Breast epithelium (tissue), 3 donors: ENCODE measurements at regions not wholly inside any gene's neighbourhood (a gene's known extent, or its start where the extent isn't known, plus 50 kb on each side); places are given as distances from the start of the nearest gene placed in this dataset.

Source experiments
- POLR2A ChIP-seq: fragments of 450-650 bp; IDR thresholded peaks from one replicate; pipeline ENCODE4 v1.6.1; 2016; ENCODE audit warnings: antibody characterized with exemption, mild to moderate bottlenecking, moderate library complexity
- TF ChIP-seq, protein P1 (sequence below), 3 donors: fragments of 450-650 bp; IDR thresholded peaks; one replicate each; pipeline ENCODE4 v1.5.1; 2016 to 2017; ENCODE audit warnings: antibody characterized with exemption in 3 of 3, mild to moderate bottlenecking in 3 of 3, moderate library complexity in 3 of 3

GRCh38 chr22:47724751-47725150 is 962.3 kb downstream of the TBC1D22A start:
- TF ChIP-seq, protein P1, sequence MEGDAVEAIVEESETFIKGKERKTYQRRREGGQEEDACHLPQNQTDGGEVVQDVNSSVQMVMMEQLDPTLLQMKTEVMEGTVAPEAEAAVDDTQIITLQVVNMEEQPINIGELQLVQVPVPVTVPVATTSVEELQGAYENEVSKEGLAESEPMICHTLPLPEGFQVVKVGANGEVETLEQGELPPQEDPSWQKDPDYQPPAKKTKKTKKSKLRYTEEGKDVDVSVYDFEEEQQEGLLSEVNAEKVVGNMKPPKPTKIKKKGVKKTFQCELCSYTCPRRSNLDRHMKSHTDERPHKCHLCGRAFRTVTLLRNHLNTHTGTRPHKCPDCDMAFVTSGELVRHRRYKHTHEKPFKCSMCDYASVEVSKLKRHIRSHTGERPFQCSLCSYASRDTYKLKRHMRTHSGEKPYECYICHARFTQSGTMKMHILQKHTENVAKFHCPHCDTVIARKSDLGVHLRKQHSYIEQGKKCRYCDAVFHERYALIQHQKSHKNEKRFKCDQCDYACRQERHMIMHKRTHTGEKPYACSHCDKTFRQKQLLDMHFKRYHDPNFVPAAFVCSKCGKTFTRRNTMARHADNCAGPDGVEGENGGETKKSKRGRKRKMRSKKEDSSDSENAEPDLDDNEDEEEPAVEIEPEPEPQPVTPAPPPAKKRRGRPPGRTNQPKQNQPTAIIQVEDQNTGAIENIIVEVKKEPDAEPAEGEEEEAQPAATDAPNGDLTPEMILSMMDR (IDR thresholded peaks at IDR 0.05), result no peak
- no peak for TF ChIP-seq POLR2A
